HG03378 (cell line): ENCODE measurements at regions not wholly inside any gene's neighbourhood (a gene's known extent, or its start where the extent isn't known, plus 50 kb on each side); places are given as distances from the start of the nearest gene placed in this dataset.

Experiments
- ATAC-seq: cut with Tn5 transposase; IDR thresholded peaks from one replicate; pipeline ENCODE4 v1.9.1; 2021; ENCODE audit warnings: mild to moderate bottlenecking, moderate library complexity; ENCODE audit not compliant: unreplicated experiment

GRCh38 chr11:109553284-109553683 is 131.3 kb downstream of the C11orf87 start:
- ATAC-seq, result no peak

DNA sequence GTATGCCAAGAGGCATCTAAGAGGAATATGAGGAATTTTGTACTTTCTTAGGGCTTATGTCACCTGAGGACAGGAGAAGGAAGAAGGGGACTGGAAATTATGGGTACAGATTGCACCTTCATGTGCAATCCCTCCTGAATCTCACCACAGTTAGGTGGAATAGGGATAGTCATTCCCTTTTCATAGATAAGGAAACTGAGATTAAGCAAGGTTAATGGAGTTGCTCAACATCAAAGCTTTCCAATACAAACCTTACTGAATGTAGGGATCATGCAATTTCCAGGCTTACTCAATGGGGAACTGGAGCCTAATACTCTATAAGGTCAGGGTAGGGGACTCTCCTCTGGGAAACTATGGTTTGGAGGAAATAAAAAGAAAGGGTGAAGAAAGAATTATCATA is 133.0 kb downstream of the C11orf87 start:
- no peak for ATAC-seq

DNA sequence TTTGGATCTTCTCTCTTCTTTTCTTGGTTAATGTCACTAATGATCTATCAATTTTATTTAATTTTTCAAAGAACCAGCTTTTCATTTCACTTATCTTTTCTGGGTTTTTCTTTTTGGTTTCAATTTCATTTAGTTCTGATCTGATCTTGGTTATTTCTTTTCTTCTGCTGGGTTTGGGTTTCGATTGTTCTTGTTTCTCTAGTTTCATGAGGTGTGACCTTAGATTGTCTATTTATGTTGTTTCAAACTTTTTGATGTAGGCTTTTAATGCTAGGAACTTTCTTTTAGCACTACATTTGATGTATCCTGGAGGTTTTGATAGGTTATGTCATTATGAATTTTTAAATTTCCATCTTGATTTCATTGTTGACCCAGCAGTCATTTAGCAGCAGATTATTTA is 142.3 kb downstream of the C11orf87 start:
- ATAC-seq, result no peak

DNA sequence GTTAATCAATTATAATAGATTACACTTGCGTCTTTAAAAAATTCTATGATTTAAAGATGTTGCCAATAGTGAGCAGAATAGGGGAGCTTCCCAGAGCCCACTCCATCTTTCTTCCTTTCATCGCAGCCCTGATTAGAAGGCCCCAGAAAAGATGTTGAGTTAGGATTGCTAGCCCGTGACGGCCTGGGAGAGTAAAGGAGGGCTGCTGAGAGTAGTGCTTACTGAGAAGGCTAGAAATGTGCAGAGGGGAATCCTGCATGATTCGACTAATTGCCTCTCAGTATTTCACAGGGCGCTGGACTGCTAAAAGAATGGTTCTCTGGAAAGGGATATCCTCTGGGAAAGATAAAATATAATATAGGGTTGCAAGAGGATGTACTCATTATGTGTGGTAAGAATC is 160.5 kb downstream of the C11orf87 start:
- no peak for ATAC-seq

GRCh38 chr11:109584001-109584972 is 162.3 kb downstream of the C11orf87 start:
- ATAC-seq, result no peak

GRCh38 chr11:109586789-109587188 is 164.8 kb downstream of the C11orf87 start:
- ATAC-seq, result no peak

GRCh38 chr11:109590782-109591181 is 168.8 kb downstream of the C11orf87 start:
- ATAC-seq, result no peak

DNA sequence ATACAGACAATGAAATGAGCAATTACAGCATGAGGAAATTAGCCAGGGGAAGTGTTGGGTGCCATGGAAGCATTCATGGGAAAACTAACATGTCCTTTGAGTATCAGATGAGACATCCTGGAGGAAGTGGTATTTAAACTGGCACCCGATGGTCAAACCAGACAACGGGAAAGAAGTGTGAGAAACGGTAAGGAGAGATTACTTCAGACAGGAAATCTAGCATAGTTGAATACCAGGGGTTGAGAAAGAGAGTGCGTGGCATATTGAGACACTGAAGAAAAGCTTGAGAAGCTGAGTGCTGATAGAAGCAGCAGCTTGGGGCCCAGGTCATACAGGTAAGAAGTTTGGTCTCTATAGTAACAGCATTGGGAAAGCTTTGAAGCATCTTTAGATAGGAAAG is 175.3 kb downstream of the C11orf87 start:
- no peak for ATAC-seq

DNA sequence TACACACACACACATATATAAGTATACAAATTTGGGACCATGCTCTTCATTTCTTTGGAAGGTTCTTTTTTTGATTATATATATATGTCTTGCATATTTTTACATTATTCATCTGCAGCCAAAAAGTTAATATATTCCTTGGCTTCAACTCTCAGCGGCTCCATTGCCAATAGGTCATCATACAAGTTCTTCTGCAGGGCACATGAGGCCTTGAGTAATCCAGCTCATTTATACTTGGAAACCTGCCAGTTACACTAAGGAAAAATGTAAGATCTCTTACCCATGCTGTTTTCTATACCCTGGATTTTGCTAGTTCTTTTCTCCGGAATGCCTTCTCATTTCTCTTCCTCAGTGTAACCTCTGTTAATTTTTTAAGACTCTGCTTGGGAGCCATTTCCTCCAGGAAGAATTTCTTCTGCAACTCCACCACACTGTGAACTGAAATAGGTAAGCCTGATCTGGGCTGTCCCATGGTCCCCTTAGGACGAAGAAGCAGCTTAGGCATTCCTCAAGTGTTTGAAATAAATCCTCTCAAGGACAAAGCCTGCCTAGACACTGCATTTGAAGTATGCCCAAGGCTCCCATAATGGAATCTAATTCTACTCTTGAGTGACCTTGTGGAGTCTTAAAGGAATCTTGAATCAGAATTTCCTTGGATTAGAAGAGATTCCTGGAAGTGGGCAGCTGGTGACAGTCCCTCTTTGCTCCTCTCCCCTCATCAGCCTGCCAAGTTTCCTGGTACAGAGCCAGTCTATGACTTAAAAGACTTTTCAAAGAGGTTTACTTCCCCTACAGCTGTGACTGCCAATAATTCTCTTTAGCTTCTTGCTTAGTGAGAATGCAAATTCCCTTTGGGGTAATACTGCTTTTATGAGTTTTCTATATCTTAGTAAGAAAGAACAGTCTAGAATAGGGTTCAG is 182.8 kb downstream of the C11orf87 start:
- ATAC-seq, result no peak

DNA sequence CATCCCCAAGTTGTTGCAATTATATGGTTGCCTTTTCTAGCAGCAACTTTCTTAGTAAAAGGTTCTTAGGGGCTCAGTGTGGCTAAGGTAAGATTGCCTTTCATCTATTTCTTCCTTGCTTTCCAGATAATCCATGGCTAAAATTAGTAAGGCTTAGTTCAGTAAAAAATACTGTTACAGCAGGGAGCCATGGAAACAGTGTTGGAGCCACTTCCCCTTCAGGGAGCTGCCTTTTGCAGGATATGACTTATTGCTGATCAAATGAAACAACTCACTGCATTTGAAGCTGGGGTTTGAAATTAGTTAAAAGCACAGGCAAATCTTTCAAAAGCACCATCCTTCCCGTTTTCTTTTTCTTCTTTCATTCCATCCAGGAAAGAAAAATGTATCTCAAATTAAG is 184.3 kb downstream of the C11orf87 start:
- no peak for ATAC-seq

- ATAC-seq, result no peak
Measured at GRCh38 chr11:109609454-109610185, 187.6 kb downstream of the C11orf87 start.

DNA sequence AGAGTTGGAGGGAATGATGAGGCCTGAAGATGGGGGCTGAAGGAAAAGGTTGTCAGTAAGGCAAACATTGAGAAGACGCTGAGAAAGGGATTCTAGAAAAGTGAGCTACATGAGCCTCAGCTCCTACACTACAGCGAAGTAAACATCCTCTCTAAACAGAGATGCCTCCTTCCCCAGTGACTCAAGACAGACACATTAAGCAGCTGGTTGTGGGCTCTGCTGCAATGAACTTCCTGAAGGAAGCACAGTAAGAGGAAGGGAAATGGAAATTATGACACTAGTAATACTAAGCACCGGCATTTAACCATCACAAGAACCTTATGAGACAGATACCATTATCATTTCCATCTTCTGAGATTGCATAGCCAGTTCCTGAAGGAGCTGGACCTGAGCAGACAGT is 190.5 kb downstream of the C11orf87 start:
- ATAC-seq, result no peak

DNA sequence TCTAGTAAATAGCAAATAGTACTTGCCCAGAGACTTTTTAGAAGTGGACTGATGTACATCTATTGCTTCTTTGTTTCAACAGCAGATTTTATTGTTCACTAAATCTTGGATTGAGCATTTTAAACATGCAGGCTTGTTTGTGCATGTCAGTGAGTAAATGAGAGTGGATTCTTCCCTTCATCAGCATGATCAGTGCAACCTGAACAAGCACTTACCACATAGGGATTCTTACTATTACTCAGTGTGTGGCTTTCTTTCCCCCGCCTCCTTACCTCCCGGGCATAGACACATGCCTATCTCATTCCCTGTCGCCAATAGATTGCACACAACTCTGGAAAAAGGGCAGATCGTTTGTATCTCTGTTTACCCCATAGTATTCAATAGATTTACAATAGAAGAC is 197.5 kb downstream of the C11orf87 start:
- no peak for ATAC-seq

DNA sequence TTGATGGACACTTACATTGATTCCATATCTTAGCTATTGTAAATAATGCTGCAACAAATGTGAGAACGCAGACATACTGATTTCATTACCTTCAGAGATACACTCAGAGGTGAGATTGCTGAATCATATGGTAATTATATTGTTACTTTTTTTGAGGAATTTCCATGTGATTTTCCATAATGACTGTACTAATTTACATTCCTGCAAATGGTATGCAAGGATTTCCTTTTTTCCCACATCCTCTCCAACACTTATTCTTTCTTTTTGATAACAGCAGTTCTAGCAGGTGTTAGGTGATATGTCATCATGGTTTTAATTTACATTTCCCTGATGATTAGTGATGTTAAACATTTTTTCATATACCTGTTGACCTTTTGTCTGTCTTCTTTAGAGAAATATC is 207.7 kb downstream of the C11orf87 start:
- no peak for ATAC-seq

- no peak for ATAC-seq
Measured at GRCh38 chr11:109641549-109641948, 219.6 kb downstream of the C11orf87 start.

- ATAC-seq, result no peak
Measured at GRCh38 chr11:109644152-109644551, 222.2 kb downstream of the C11orf87 start.

DNA sequence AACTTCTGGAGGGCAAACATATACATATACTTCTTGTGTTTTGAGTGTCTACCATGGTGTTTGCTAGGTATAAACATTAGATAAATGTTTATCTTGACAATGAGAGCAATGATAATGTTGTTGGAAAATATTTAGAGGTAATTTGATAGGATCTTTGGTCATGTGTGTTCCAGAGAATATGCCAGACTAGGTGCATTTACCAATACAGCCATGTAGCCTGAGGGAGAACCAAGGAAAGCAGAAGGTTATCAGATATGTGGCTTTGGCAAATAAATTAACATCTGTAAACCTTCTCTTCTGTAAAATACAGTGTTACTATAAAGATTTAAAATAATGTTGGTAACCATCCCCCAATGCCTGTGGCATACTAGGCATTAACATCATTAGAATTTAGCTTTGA is 226.8 kb downstream of the C11orf87 start:
- no peak for ATAC-seq

- no peak for ATAC-seq
Measured at GRCh38 chr11:109654091-109654490, 232.1 kb downstream of the C11orf87 start.

DNA sequence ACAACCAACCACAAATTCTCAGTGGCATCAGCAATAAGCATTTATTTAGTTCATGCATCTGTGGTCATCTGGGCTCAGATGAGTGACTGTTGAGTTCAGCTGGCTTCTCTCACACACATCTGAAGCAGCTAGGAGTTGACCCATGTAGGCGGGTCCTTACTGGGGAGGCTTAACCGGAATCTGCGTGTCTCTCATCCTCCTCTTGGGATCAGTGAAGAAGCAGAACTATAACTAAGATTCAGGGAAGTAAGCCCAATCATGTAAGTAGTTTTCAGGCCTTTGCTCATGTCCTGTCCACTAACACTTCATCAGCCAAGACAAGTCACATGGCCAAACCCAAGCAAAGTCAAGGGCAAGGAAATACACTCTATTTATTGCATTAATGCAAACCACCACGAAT is 236.2 kb downstream of the C11orf87 start:
- no peak for ATAC-seq

- no peak for ATAC-seq
Measured at GRCh38 chr11:109667719-109668118, 245.7 kb downstream of the C11orf87 start.
